Activated CD4-positive, alpha-beta T cell treated with anti-CD3 and anti-CD28 coated beads, Interleukin-2, amount 50 U/mL, for 48 hours (primary cell): ENCODE measurements at regions not wholly inside any gene's neighbourhood (a gene's known extent, or its start where the extent isn't known, plus 50 kb on each side); places are given as distances from the start of the nearest gene placed in this dataset.
A peak's percentile ranks its signal among the peaks of the same experiment; 100 is the strongest.

Experiments
- DNase-seq, 2 experiments: peaks; one replicate each; pipeline ENCODE4 v3.0.0-alpha.2; 2020

DNA sequence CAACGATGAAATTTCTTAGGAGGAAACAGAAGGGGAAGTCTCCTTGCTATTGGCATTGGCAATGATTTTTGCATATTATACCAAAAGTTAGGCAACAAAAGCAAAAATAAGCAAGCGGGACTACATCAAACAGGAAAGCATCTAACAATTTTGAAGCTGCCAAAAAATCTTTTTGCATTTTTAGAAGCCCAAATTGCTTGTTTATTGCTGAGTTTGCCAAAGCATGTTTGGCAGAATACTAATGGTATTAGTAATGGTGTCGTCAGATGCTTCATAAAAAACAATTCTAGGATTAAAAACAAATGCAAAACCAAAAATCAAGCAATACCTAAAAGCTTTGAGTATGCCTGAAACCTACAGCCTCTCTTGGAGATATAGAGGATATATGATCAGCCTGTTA lies 80.0 kb downstream of the GALR1 start:
- DNase-seq = no peak

DNA sequence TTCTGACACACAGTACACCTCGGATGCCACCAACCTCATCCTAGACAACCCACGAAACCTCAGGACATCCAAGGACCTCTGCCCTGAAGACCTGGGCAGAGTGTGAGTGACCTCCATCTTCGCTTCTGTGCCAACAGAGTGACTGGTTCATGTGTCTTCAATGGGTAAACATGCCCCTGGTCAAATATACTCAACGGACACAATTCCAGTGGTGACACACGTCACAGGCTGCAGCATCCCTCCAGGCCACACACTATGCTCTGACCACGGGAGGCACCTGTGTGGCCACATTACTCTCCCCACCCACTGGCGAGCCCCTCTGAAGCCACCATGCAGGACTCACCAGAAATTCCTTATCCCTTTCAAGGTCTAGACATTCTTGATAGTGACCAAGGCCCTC lies 85.2 kb downstream of the GALR1 start:
- DNase-seq = no peak

DNA sequence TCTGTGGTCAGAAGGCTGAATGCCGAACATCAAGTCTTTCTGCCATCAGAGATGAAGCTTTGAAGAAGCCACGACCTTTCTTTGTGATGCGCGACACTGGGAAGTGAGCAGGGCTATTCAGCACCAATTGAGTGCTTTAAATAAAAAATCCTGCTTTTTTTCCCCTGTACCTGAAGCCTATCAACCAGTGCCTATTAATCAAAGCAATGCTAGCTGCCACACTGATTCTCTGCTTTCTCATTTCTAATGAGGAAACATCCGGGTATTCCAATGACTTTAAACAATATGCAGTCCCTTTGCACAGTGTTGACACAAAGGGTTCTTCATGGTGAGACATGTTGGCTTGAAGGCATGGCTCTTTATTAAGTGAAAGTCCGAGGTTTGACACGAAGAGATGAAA lies 88.0 kb downstream of the GALR1 start:
- no peak for DNase-seq

DNA sequence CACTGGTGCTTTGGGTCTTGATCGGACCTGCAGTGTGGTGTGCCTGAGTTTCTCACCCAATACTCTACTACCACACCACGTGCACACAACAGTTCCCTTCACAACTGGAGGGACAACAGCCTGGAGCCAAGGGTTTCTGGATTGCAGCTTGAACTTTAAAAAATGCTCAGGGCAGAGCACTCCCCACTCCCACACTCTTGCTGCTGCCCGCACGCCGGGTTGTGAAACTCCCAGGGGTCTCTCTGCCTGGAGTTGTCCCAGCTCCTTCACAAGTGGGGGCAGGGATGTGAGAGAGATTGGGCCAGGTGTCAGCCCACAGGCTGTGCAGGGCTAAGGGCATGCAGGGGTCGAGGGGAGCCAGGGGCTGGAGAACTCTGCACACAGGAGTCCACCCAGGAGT lies 89.4 kb downstream of the GALR1 start:
- no peak for DNase-seq

DNA sequence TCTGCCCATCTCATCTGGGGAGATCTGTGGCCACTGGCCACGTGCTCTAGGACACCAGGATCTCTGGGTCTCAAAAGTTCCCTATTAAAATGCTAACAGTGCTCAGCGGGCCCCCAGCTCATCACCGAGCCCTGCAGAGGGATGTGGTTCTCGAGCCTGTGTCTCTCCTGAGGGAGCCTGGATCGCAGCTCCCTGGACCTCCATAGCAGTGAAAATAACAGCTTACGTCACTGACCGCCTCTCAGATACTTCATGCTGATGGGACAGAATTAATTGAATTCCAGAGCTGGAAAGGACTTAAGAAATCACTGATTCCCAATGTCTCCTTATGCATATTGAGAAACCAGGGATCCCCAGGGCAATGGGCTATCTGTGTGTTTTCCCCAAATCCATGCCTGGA lies 90.0 kb downstream of the GALR1 start:
- DNase-seq = no peak

DNA sequence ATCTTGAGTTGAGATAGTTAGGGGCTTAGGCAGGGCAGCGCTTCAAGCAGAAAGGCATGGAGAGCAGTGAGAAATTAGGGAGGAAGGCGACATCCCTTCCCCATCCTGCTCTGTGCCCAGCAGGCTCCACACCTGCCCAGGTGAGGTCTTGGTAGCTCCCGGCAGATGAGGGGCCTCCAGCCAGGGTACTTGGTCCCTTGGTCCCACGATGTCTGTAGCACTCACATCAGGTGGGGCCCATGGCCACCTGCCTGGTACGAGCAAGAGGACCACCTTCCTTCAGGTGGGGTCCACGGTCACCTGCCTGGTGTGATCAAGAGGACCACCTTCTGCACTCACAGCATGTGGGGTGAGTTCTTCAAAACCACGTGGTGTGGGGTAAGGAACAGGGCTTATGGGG lies 91.2 kb downstream of the GALR1 start:
- no peak for DNase-seq

DNA sequence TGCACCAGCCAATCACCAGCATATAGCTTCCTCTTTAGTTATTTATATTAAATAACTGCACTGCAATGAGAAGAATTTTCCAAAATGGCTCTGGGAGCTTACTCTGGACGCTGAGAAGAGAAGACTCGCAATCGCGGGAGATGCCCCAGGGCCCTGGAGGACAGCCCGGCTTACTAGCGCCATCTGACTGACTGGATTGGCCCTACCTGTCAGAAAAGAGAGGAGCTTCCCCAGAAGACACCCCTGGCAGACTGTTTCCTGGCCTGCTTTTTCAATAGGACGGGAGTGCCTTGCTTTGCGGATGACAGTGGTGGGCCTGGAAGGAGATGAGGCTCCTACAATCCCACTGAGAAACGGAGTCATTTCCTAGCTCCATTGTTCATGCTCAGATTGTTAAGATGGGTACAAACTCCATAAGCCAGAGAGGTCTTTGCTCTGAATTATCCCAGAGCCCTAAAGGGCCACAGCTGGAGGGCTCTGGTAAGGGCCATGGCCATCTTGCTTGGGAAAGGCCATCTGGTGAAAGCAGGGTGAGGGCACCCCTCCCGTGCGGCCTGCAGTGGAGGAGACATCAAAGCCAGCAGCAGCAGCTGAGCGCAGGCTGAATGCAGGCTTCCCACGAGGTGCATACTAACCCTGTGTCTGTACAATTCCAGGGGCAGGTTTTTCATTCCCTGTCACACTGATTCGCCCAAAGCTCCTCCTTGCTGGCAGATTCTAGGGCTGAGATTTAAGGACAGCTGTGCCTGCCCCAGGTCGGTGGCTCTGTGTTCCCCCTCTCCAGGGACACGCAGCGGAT lies 92.1 kb downstream of the GALR1 start:
- no peak for DNase-seq

DNA sequence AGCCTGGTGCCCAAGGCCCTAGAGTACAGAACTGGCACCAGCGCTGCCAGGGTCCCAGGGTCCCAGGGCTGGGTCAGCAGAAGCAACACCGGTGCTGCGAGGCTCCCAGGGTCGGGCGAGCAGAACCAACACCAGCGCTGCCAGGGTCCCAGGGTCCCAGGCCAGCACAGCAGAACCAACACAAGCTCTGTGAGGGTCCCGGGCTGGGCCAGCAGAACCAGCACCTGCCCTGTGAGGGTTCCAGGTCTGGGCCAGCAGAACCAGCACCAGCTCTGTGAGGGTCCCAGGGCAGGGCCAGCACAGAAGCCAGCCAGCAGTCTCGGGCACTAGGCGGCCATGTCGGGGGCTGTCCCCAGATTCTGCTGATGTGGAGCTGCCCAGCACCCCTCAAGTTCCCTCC lies 93.1 kb downstream of the GALR1 start:
- DNase-seq = no peak

DNA sequence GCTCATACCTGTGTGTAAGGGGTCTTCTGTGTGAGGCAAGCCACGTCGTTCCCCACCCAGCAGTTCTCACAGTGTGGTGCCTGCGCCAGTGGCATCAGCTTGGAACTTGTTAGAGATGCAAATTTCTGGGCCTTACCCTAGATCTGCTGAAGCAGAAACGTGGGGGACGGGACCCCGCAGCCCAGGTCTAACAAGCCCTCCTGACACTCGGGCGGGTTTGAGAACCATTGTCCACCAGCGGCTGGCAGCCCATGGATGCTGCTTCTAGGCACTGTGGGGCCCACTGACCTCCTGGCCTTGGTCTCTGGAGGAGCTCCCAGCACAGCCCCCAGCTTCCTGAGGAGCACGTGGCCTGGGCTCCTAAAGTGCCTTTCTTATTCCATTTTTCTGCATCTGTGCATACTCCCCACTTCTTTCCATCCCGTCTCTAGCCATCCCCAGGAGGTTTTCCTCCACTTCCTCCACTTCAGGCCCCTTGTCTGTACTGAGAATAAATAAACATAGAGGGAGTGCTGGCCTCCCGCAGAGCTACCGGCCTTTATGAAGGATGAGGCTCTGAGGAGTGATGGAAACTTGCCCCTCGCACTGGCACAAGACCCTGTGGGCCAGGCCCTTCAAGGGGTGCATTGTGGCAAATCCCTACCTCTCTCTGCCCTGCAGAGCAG lies 94.3 kb downstream of the GALR1 start:
- no peak for DNase-seq

DNA sequence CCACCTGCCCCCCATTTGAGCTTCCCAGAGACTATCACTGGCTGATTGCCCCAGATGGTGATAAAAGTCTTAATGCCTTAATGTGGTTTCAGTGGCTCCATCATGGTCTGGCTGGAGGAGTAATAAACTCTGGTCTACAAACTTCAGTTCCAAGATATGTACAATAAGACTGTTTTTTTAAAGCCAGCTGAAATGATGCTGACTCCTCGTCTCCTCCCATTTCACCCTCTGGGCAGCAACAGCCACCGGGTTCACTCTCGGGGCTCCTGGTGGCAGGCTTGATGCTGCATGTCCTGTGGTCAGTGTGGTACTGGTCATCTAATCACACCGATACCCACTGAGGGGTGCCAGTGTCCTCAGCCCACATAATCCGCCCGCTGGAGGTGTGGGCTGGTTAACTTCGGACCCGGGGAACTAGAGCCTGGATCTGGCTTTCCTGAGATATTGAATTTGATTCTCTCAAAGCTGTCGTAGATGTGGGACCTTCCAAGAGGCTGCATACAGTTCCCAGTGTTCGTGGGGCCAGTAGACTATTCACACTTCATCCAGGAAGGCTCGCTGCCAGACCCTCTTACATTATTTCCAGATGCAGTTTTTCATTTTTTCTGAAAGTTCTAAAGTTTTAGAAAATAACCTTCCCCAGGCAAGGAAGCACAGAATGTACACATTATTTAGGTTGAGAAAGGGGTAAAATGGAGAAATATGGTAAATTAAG lies 95.3 kb downstream of the GALR1 start:
- no peak for DNase-seq

DNA sequence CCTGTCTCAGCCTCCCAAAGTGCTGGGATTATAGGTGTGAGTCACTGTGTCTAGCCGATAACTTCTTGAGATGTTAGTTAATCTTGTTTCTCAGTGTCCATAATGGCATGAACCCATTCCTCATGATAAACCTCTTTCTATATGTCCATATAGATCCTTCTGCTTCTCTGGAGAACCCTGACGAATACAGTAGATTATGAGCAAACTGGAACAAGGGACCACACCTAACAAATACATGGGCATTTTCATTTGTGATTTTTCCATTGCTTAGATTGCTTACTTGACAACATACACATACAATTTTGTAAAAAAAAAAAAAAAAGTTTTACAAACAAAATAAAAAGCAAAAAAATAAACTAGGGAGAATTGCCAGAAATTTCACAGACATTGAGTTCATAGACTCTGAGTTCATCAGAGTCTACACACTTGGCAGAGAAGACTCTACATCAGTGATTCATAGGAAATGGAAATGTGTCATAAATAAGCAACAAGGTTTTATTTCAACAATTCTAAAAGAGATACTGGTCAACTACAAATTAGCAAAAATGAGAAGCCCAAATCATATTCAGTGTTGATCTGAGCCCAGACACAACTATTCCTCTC lies 96.7 kb downstream of the GALR1 start:
- DNase-seq = no peak

DNA sequence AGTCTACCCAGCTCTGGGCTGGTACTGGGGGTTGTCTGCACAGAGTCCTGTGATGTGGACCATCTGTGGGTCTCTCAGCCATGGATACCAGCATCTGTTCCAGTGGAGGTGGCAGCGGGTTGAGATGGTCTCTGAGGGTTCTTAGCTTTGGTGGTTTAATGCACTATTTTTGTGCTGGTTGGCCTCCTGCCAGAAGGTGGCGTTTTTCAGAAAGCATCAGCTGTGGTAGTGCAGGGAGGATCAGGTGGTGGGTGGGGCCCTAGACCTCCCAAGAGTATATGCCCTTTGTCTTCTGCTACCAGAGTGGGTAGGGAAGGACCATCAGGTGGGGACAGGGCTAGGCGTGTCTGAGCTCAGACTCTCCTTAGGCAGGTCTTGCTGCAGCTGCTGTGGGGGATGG lies 103.7 kb downstream of the GALR1 start:
- DNase-seq = peak; percentile 3 to 10

DNA sequence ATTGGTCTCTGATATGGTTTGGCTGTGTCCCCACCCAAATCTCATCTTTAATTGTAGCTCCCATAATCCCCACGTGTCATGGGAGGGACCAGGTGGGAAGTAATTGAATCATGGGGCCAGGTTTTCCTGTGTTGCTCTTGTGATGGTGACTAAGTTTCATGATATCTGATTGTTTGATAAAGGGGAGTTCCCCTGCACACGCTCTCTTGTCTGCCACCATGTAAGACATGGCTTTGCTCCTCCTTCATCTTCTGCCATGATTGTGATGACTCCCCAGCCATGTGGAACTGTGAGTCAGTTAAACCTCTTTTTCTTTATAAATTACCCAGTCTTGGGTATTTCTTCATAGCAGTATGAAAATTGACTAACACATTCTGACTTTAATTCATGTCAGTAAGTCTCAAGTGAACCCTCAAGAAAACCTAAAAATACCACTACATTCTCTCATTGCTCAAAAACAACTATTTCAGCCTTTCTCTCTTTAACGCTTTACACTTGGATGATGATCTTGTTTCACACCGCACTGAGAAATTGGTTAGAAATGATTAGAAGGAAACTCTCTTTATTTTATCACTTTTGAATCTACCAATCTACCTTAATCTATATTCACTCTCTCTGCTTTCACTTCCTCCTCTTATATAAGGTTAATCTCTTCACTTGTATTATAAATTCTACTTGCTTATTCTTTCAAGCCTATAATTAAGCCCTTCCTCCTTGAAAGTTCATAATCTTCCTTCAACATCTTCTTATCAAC lies 110.1 kb downstream of the GALR1 start:
- DNase-seq = no peak

DNA sequence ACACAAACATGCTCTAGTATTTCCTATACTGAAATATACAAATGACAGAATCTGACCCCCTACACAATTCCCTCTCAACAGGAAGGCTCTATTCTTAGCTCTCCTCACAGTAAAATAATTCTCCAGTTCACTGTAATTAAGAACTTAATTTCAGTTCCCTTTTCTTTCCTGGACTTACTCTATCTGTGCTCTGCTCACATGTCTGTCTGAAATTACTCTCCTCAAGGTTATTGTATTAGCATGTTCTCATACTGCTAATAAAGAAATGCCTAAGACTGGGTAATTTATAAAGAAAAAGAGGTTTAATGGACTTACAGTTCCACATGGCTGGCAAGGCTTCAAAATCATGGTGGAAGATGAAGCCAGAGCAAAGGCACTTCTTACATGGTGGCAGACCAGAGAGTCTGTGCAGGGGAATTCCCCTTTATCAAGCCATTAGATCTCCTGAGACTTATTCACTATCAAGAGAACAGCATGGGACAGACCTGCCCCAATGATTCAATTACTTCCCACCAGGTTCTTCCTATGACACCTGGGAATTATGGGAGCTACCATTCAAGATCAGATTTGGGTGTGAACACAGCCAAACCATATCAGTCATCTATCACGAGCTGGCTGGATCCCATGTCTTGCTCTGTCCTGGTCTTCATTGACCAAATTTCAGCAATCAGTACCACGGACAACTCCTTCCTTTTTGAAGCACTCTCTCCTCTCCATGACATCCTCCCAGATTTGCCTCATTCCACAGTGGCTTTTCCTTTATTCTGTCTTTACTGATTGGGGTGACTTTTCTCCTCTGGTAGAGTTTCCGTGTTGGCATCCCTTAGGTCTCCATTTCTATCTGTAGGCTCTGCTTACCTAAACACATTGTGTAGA lies 110.9 kb downstream of the GALR1 start:
- no peak for DNase-seq

DNA sequence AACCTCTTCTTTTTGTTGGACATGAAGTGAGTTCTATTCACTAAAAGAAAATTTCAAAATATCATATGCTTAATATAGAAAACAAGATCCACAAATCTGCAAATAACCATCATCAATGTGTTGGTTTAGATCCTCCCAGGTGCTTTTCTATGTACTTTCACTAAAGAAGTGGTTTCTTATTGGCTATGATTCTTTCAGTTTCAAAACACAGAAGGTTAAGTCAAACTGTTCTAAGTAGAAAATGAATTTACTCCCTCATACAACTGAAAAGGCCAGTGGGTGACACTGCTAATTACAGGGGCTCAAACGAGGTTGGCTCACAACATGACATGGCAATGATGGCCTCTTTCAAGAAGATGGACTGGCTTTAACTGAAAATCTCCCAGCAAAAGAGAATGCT lies 111.7 kb downstream of the GALR1 start:
- DNase-seq = no peak

DNA sequence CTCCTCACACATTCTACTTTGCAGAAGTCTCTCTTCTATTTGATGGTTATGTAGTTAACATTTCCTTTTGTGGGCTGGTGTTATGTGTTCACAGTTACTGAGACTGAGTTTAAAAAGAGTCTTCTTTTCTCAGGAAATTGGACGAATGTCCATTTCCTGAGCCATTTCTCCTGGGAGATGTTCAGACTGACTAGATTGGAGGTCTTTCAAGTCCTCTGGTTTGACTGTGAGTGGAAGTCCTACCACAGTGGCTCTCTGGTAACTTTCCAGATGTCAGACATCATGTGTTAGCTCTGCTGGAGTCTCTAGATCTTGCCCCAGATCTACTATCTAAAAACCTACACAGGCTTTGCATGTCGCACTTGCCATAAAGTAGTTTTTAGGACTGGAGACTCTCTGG lies 116.0 kb downstream of the GALR1 start:
- no peak for DNase-seq

DNA sequence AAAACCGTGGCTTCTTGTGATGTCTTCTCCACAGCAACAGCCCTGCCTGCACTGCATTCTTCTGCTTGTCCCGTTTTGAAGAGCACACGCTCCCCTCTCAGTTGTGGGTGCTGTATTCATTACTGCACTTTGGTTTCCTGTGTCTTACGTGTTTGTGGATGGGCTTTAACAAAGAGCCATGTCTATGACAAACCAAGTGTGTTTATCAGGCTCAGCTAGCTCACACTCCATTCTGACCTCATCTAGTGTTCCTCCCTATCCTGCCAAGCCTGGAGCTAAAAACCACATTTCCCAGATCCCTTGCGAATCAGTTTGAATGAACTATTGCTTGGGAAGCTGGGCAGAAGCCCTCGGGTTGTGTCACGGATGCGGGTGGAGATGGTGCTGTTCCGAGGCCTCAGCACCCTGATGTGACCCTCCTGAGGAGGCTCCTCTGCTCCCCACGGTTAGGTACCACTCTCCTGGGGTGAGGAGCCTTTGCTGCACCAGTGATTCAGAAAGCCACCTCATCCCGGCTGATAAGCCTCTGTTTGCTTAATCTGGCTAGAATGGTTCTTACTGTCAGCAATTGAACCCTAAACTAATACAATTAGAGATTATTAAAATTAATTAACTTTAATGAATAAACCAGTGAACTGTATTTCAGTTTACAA lies 116.5 kb downstream of the GALR1 start:
- no peak for DNase-seq

DNA sequence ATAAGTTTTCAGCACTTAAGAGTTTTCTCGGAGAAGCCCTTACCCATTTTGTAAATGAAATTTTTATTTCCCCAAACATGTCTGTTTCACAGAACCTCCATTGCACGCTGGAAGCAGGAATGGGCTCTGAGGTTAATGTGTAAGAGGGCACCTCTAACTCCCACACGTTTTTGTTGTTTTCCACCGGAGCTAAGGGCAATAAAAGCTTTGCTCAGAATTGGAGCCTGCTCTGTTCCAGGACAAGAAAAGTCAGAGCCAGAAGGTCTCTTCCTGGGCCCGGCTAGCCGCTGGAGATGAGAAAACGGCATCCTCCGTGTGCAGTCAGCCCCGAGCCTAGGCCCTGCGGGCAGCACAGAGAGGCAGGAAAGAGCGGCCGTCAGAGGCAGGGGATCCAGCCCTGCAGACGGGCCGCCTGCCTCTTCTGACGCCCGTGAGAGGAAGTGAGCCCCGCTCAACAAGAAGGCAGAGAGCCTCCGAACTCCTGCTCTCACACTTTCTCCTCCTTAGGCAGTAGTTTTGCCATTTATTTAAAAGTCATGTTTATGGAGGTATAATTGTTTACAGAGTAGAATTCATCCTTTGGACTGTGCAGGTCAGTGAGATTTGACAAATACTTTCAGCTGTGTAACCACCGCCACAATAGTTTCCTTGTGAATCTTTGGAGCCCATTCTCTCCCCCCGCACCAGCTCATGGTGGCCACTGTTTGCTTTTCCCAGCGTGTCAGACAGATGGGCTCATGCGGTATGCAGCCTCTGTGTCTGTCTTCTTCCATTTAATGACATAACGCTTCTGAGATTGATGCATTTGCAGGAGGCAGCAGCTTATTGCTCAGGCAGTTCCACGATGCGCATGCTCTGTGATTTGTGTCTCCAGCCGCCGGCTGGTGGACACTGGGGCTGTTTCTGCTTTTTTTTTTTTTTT lies 117.3 kb downstream of the GALR1 start:
- no peak for DNase-seq

DNA sequence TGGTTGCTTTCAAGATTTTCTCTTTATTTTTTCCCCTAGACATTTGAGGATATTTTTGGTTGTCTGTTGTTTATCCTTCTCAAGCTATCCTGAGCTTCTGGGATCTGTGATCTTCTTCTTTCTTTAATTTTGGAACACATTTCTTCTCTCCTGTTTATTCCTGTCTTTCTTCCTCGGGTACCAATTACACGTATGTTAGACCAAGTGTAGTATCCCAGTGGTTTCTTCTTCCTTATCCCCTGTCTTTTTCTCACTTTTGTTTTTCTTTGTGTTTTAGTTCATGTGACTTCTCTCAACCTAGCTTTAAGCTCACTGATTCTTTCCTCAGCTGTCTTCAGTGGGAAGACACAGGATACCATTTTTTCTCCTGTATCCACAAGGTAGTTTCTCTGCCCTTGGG lies 120.0 kb downstream of the GALR1 start:
- DNase-seq = no peak
